Amniotic stem cell (primary cell): ENCODE measurements at regions not wholly inside any gene's neighbourhood (a gene's known extent, or its start where the extent isn't known, plus 50 kb on each side); places are given as distances from the start of the nearest gene placed in this dataset.

Experiments
- DNase-seq: peaks from one replicate; lab custom pipeline; 2025; lab: John Stamatoyannopoulos, UW

- DNase-seq = no peak
Observed at GRCh38 chr5:97405941-97406340, 222.9 kb upstream of the RIOK2 start.

- no peak for DNase-seq
Observed at GRCh38 chr5:97406946-97407676, 224.1 kb upstream of the RIOK2 start.

DNA sequence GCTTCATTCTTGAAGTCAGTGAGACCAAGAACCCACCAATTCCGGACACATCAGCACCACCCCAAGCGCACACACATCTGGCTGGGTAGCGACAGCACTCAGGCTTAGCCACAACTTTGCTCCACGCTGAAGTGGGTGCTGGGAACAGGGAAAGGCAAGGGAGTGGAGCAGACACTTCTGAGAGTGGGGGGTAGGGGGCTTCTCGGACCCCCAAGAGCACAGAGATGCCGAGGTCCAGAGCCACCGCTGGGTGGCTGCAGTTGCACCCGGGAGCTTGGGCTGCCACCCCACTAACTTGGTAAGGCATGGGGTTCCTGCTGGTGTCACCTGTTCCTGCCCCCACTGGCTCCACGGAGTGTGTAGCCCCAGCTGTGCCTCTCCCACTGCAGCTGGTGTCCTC lies 225.3 kb upstream of the RIOK2 start:
- DNase-seq = no peak

DNA sequence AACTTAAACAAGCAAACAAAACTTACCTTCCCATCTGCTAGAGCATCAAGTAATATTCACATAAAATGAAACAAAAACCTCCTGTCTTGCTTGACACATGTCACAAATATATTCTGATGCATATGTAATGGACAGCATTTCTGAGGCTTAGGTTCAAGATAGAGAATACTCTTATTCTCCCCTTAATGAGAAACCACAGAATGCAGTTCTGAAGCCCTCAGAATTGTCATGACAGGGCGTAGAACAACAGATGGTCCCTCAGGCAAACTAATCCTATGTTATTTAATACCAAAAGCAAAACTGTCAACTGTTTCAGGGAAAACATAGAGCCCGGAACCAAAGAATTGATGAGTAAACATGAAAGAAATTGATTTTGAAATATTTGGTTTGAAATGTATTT lies 229.9 kb upstream of the RIOK2 start:
- DNase-seq = no peak

- DNase-seq = no peak
Observed at GRCh38 chr5:97417986-97418385, 234.9 kb upstream of the RIOK2 start.

- no peak for DNase-seq
Observed at GRCh38 chr5:97418462-97418861, 235.4 kb upstream of the RIOK2 start.

DNA sequence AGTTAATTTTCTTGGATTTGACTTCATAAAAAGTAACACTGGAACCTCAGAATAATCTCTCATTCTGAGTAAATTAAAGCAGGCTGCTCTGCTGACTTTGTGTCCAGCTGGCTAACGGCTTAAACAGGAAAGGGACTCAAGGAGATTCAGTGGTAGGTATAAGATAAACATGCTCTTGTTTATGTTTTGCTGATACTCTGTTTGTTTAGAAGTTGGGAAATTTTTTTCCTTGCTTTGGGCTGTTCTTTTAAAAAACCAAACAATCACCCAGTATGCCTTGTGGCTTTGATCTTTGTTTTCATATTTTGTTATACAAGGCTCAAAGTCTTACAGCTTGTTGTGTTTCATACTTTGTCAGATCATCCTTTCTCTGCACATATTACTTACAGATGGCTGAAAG lies 237.6 kb upstream of the RIOK2 start:
- no peak for DNase-seq

- no peak for DNase-seq
Observed at GRCh38 chr5:97422678-97423077, 239.6 kb upstream of the RIOK2 start.

GRCh38 chr5:97425511-97425910 lies 242.5 kb upstream of the RIOK2 start:
- DNase-seq = no peak

GRCh38 chr5:97427235-97427634 lies 244.2 kb upstream of the RIOK2 start:
- no peak for DNase-seq

- no peak for DNase-seq
Observed at GRCh38 chr5:97434021-97434420, 251.0 kb upstream of the RIOK2 start.

DNA sequence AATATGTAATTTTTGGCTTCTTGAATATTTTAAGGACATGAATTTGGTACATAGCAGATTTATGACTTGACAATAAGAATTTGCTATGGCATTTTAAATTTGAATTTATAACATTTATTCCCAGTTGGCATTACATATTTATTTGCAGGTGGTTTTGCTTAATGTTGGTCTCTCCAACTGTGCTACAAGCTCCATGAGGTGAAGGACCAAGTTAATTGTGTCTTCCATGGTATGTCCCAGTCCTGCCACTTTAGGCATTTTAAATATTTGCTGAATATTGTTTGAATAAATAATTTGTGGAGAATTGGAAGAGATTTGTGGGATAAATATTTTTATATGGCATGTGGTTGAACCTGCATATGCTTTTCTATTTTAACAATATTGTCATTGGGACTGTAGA lies 253.4 kb upstream of the RIOK2 start:
- no peak for DNase-seq

- no peak for DNase-seq
Observed at GRCh38 chr5:97443740-97444139, 260.7 kb upstream of the RIOK2 start.

- no peak for DNase-seq
Observed at GRCh38 chr5:97449172-97449571, 266.1 kb upstream of the RIOK2 start.

DNA sequence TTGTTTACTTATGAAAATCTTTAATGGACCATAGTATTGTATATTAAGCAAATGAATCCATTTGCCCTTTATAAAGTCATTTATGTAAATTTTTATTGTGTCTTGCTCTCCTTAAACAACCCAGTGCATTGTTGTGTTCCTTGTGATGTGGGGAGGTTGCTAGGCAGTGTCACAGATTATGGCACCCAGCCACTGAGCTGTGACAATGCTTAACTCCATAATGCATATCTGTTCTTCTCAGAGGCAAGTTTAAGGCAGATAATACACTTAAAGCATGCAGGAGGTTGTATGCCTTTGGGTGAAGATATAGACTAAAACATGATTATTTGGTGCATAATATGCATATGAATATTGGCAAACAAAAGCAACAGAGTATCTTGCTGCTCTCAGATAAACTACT lies 269.6 kb upstream of the RIOK2 start:
- DNase-seq = no peak

DNA sequence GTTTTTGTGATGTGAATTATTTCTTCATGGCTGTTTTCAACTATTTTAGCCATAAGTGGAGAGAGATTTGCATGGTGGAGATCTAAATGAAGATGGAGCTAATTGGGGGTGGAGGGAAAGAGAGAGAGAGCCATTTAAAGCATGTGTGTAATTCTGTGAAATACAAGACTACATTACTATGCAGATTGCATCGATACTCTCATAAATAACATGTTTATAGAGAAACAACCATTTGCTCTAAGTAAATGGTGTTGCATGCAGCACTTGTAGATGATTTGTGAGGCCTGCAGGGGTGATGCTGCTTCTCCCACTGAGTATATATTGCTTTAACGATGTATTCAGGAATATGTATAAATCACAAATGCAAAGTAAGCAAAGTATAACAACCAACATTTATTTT lies 270.2 kb upstream of the RIOK2 start:
- no peak for DNase-seq

DNA sequence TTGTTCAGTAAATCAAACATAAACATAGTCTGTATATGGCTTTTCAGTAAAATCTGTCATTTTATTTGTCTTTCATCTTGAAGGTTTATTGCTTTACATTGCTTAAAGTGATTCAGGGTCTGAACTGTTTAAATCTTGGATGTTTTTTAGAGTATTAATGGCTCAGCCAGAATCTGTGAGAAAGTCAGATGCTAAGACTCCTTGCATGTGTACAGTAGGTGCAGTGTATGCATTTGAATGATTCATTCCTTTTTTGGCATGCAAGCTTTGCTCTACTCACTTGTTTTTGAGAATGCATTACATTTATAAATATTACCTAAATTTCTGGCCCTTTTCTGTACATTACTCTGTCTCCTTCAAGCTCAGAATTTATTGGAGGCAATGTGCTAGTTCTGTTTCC lies 271.0 kb upstream of the RIOK2 start:
- no peak for DNase-seq

DNA sequence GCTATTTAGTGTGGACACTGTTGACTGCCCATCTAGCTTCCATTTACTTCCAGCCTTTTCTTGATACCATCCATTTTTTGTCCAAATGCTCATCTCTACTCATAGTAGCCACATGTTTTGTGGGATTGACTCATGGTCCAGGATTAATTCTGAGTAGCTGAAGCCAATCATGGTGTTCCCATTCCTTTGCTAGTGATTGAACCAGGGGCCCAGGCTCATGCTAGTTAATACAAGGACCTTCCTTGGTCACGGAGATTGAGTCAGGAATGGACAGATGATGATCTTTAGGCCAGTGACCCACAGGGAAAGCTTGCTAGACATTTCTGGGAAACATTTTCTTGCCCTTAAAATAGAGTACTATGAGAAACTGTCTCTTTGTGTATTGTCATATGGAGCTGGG lies 272.9 kb upstream of the RIOK2 start:
- no peak for DNase-seq

DNA sequence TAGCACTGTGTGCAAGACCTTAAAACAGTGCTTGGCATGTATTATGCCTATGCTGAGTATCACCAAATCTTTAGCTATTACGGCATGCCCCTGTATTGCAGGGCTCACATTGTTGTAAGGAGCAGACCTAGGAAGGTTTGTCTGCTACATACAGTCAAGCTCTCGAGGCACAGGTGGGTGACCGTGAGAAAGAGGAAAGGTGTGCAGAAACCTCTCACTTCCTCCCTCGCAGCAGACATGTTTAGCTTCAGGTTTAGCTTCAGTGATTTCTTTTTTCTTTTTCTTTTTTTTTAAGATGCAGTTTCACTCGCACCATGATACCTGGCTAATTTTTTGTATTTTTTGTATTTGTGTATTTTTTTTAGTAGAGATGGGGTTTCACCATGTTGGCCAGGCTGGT lies 275.8 kb upstream of the RIOK2 start:
- no peak for DNase-seq

- DNase-seq = no peak
Observed at GRCh38 chr5:97471951-97472350, 288.9 kb upstream of the RIOK2 start.

GRCh38 chr5:97475847-97476246 lies 292.8 kb upstream of the RIOK2 start:
- DNase-seq = no peak

DNA sequence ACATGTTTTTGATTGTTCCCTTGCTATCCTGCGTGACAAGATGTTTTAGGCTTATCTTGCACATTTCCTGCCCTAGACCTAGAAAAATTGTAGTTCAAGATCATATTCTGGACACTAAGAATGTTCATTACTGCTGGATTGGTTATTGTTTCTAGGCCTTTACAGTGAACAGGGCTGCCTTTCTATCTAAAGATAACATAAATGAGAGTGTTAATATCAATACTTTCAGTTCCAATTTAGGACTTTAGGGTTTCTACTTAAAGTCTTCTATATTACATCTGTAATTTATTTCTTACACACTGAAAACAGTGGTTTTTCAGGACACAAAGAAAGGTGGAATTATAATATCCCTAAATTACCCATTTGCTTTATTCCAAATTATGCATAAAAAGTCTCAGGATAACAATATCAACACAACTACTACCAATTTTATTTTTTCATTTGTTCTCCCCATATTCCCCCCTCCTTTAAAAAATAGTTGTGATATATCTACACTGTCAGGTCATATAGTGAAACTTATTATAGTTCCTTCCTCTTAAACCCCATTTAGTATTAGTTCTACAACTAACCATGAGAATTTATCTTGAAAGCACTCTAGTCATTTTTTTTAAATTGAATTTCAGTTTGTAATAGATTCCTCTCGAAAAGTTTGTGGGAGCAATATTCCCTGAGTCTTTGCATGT lies 293.9 kb upstream of the RIOK2 start:
- DNase-seq = no peak

- DNase-seq = no peak
Observed at GRCh38 chr5:97478483-97478882, 295.4 kb upstream of the RIOK2 start.

DNA sequence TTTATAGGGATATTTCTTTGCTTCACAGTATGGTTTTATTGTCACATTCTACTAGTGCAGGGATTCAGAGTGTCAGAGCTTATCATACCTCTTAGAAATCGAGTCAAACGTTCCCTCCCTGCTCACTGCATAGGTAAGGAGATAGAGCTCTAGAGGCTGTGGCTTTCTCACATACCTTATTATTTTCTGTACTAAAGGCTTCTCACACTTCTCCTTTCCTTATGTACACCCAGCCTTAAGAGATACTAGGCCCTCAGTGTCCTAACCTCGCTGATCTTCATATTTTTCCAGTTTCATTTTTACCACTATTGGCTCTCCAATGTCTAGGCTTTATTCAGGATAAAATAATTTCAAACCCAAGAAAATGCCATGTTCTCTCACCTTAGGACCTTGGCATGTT lies 297.3 kb upstream of the RIOK2 start:
- DNase-seq = no peak
